GM21447 (cell line): ENCODE measurements at regions not wholly inside any gene's neighbourhood (a gene's known extent, or its start where the extent isn't known, plus 50 kb on each side); places are given as distances from the start of the nearest gene placed in this dataset.
A peak's percentile ranks its signal among the peaks of the same experiment; 100 is the strongest.
"Not testable (repeated sequence)": the region's sequence is repeated elsewhere in the genome, so short reads cannot be mapped to it uniquely, and the experiment has no call there.

Experiments
- ATAC-seq: cut with Tn5 transposase; IDR thresholded peaks from one replicate; pipeline ENCODE4 v1.9.1; 2021; ENCODE audit not compliant: unreplicated experiment

DNA sequence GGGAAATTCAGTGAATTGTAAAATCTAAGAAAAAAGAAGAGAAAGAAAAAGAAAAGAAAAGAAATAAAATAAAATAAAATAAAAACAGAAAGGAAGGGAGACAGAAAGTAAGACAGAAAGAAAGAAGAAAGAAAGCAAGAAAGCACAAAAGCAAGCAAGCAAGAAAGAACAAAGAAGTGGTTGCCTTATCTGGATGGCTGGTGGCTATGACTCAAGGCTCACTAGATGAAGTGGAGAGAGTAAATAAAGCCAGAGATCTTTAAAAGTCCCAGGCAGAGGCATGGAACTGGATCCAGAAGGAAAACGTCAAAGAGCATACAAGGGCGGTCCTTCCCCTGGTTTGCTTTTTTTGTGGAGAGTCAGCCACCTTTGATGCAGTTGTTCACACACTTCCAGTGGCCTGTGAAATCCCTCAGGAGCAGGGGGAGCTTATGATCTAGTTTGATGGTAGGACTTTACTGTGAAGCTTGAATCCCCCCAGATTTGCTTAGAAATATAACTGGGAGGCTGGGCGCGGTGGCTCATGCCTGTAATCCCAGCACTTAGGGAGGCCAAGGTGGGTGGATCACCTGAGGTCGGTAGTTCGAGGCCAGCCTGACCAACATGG is 176.7 kb upstream of the HMHB1 start:
- ATAC-seq: no peak

DNA sequence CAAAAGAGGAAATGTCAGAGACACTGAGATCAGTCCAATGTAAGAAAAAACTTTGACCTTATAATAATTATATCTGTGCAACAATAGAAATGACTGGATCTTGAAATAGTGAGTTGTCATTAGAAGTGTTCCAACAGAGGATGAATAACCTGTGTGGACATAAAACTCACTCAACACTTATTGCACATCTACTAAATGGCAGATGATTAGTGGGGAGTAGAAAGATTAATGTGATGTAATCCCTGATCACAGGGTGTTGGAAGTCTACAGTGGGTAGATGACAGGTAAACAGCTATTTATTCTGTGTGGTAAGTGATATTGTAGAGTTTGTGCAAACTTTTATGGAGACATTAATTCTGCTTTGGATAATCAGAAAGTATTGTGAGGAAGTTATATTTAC is 177.3 kb upstream of the HMHB1 start:
- no peak for ATAC-seq

DNA sequence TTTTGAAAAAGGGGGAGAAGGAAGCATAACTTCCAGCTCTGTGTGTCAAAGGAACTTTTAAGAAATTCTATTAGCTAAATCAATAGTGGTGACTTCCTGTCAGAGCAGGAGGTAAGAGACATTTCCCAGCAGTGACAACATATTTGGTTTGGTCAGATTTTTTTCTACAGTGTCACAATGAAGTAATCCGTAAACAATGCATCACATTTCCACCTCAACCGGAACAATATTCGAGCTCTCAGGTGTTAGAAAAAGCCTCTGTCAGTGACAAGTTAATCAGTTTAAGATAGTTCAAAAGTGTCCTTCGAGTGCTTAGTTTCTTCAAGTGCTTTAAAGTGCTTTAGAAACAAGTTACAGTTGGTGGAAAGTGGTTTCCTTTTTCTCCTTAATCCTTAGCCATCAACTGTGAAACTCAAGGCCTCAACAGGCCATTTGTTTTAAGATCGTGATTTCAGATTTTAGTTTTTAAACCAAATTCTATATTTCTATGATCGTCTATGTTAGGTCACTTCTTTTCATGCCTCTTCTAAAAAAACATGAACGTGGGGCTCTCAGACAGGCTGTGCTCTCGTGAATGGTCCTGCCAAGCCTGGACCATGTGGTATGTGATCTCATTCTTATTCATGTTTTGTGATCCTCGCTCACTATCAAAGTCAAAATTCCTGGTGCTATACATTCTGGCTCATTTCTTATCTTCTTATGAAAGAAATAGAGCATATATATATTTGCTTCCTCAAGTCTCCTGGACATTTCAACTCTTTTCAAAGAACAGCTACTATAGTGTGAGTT is 181.9 kb upstream of the HMHB1 start:
- no peak for ATAC-seq

GRCh38 chr5:143625048-143625447 is 186.9 kb upstream of the HMHB1 start:
- ATAC-seq: not testable (repeated sequence)

DNA sequence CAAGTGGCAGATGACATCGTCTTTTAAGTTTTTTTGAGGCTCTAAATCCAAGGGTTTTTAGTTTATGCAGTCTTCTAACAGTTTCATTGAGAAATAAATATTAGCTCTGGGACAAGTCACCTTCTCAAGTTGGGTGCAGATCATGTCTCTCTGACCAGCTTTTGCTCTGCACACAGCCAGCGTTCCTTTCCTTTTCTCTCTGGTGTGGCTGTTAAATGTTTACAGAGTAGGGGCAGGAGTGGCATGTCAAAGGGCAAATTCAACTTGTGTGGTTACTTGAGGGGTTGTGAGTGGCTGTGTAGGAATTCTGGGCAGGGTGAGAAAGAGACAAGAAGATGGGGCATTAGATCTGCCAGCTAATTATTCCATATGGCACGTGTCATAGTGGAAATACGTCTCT is 187.5 kb upstream of the HMHB1 start:
- no peak for ATAC-seq

GRCh38 chr5:143619040-143619439 is 192.9 kb upstream of the HMHB1 start:
- no peak for ATAC-seq

DNA sequence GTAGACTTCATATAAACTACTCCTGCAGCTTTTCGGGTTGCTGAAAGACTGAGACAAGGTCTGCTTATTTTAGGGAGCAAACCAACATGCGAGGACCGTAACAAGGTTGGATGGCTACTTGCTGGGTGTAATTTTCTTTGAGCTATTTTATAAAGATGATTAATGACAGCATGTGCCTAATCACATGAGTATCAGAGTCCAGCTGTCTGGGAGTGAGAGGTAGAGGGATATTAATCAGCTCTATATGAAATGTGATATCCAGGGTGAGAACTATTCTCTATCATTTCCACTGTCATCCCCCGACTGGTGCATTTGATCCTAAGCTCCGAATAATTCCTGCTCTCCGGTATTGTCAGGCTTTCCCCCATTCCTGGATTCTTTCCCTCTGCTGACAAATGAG is 193.8 kb upstream of the HMHB1 start:
- no peak for ATAC-seq

DNA sequence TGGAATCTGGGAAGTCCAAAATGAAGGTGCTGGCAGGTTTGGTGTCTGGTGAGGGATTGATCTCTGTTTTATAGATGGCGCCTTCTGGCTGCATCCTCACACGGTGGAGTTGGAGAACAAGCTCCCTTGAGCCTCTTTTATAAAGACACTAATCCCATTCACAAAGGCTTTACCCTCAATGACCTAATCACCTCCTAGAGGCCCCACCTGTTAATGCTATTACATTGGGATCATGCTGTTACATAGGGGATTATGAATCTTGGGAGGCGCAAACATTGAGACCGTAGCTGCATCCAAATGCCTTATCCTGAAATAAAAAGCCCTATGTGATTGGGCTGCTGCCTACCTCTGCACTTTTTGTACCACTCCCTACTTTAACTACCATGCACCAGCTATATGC is 197.1 kb upstream of the HMHB1 start:
- ATAC-seq: no peak

DNA sequence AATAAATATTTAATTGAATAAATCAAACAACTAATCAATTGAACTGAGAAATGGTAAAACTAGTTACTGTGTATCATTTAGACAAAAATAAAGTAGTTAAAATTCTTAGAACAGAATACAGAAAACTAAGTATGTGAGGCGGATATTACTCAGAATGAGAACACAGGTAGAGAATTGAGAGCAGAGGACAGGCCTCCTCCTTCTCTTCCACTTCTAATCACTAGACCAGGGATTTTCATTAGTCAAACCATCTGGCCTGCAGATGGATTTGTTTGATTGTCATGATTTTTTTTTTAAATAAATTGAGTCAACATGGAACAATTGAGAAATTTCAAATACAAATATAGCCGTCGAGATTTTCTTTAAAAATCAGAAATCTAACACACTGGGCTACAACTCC is 198.6 kb upstream of the HMHB1 start:
- ATAC-seq: no peak

DNA sequence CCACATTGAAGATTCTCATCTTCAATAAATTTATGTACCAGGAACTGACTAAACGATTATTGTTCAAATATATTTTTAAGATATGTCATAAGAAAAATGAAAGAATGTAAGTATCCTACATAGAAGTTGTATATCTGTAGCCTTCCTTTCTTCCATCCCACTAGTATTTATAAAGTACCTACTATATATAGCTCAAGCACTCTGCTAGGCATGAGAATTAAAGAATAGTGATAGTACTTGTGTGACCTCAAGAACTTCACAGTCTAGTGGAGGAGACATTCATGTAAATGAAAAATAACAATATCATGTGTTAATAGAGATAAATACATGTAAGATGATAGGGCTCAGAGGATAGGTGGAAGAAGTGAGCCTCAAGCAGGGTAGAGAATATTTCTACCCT is 201.0 kb upstream of the HMHB1 start:
- no peak for ATAC-seq

DNA sequence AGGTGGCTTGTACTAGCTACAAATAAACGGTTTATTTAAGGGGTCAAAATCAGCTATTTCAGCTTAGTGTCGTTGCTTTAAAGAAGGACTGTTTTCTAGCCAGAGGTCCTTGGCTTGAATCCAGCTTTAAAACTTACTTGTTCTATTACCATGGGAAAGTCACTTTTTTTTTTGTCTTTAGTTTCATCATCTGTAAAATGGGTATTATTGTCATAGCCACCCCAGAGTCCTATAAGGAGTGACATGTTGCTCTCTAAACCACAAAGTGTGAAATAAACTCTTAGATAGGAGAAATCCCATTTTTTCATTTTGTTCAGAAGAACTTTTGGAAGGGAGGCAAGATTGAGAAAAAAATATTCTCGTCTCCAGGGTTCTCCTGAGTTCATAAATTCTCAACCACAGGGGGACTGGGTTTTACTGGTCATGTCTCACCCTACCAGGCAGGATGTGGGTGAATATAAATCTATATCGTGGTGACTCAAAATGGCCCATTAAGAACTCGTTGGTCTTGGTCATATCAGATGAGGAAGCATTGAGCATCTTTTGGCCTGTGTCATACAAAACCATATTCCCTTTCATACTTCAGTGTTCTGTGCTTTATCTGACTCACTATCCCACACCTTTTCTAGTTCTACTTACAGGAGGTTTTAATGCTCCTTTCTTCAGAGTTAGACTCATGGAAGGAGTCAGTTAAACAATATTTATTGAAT is 202.7 kb upstream of the NR3C1 start:
- ATAC-seq: peak; percentile 80

DNA sequence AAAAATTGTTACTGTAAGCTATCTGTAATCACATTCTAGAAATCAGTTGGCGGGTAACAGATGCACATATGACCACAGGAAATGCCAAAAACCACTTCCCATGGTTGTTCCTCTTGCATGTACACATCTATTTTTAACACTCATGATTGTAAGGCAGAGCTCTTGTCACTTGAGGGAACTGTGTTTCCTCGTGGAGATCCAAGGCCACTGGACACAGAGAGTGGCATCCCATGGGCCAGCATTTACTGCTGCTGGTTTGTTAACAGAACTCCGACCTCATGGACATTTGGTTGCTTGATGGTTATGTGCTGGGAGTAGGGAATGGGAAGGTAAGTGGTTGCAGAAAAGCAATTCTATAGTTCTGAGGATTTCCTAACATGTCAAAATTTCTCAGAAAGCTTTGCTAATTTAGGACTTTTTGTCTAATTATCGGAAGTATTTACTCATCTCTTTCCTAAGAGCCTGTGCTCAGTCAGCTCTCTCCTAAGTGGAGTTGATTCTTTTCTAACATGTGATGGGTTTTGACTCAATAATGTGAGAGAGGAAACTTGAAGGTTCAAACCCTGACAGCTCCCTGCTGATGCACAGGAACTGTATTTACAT is 202.0 kb upstream of the NR3C1 start:
- peak; percentile 70 for ATAC-seq

GRCh38 chr5:143601917-143602333 is 198.4 kb upstream of the NR3C1 start:
- no peak for ATAC-seq

GRCh38 chr5:143601357-143601756 is 197.9 kb upstream of the NR3C1 start:
- ATAC-seq: no peak

- no peak for ATAC-seq
These were observed 197.1 kb upstream of the NR3C1 start for GRCh38 chr5:143600396-143601075.

DNA sequence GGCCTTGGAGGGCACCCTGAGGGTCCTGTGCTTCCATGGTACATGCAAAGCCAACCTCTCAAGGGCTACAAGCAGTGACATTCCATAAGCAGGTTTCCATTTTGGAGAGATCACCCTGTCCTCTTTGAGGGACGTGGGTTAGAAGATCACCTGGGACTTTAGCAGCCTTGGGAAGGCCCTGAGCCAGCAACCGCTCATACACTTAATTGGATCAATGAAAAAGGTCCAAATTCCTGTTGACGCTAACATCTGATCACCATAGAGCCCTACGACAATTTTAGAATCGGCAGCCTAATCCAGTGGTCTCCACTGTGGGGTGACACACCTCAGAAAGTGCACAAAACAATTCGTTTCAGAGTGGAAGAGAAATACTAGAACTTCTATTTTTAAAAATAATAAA is 196.0 kb upstream of the NR3C1 start:
- no peak for ATAC-seq

DNA sequence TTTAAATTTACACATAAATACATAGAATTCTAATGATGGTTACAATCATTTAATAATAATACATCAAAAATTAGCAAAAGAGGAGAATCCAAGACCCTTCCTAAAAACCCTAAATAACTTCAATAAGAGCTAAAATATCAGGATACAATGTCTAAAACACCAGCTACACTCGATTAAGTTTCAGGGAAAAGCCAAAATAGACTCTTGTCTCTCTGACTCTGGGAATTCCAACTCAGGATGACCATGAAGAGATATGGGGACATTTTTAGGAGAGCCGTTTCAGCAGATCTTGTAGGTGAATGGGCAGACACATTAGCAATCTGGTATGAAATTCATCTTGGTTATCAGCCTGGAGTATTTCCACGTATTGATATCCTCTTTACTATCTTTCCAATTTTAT is 193.3 kb upstream of the NR3C1 start:
- ATAC-seq: no peak

GRCh38 chr5:143594902-143595818 is 191.7 kb upstream of the NR3C1 start:
- ATAC-seq: no peak

DNA sequence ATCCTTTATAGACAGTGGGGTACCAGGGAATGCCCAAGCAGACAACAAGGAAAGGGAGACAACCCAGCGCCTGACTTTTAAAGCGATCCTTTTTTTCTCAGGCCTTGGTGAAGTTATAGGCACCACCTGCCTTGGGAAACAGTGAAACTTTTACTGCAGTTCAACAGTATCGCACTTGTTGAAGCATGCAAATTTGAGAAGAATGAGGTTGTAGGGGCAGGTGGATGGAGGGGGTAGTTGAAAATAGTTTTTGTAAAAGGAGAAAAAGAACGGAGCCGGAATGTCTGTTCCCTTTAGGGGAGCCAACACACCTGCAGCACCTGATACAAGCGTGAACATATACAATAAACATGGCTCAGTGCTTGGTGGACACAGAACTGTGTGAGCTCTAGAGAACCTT is 190.2 kb upstream of the NR3C1 start:
- no peak for ATAC-seq

GRCh38 chr5:143592648-143593047 is 189.2 kb upstream of the NR3C1 start:
- ATAC-seq: peak; percentile 75
